GM18907 (cell line): ENCODE measurements at regions not wholly inside any gene's neighbourhood (a gene's known extent, or its start where the extent isn't known, plus 50 kb on each side); places are given as distances from the start of the nearest gene placed in this dataset.

Source experiments
- ATAC-seq: cut with Tn5 transposase; IDR thresholded peaks from one replicate; pipeline ENCODE4 v1.9.1; 2021; ENCODE audit warnings: mild to moderate bottlenecking, moderate library complexity; ENCODE audit not compliant: unreplicated experiment

DNA sequence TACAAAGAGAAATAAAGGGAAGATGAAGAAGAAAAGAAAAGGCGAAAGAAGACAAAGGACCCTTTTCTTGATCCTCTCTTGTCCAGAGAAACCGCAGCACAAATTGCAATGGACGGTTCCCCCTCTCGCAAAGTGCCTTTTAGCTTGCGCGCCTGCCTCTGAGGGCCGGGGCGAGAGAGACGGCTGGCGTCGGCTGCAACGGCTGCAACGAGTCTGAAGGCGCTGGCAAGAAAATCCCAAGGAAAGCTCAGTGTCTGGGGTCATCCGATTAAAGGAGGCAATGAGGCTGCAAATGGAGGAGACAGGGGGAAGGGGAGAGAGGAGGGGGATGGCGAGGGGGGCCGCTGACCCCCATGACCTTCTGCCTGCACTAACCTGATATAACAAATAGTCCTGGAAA lies 671.5 kb downstream of the MED13L start:
- ATAC-seq = no peak

- ATAC-seq = no peak
Observed at GRCh38 chr12:115598871-115599811, 678.4 kb downstream of the MED13L start.

- ATAC-seq = no peak
Observed at GRCh38 chr12:115597157-115597712, 680.3 kb downstream of the MED13L start.

DNA sequence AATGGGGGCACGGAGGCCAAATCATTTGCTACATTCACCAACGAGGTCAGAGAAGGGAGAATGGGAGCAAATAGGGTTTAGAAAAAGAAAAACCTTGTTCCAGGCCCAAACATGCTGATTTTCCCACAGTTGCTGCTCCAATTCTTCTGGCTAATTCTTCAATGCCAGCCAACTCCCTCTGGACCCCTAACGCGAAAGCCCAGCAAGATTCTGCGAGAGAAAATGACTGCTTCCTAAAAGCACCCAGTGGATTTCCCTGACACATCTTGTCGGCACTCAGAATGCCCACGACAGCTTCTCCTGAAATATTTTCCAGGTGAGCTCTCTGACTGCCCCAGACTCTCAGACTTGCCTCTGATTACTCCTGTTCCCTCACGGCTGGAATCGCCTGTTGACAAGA lies 689.4 kb downstream of the MED13L start:
- ATAC-seq = no peak

DNA sequence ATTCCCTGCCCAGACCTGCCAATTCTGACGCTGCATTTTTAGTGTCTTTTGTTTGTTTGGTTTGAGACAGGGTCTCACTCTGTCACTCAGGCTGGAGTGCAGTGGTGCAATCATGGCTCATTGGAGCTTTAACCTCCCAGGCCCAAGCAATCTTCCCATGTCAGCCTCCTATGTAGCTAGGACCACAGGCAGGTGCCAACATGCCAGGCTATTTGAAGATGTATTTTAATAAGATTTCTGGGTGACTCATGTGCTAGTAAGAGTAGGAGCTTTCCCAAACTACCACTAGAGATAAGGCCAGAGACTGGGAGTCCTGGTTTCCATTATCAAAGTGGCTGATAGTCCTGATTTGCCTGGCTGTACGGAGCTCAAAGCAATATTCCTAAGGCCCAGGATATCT lies 693.3 kb downstream of the MED13L start:
- no peak for ATAC-seq

GRCh38 chr12:115583591-115583990 lies 693.9 kb downstream of the MED13L start:
- ATAC-seq = no peak

- no peak for ATAC-seq
Observed at GRCh38 chr12:115577401-115577800, 700.1 kb downstream of the MED13L start.

DNA sequence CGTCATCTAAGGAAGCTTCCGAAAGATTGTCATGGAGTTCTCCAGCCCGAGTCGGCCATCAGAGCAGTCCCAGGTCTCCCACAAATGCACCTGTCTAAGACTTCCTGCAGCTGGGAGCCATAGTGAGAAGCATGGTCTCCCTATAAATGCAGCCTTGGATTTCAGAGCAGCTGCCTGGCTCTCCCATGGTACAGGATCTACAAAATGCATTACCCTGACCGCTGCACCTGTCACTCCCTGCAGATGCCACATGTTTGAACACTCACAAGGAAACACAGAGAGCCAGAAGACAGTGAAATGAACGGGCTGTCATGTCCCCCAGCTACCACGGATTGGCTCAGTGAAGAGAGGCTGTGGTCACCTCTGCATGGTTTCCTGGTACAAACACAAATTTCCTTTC lies 702.7 kb downstream of the MED13L start:
- no peak for ATAC-seq

GRCh38 chr12:115572440-115572839 lies 705.1 kb downstream of the MED13L start:
- ATAC-seq = peak; percentile 68

GRCh38 chr12:115571446-115571845 lies 706.0 kb downstream of the MED13L start:
- no peak for ATAC-seq

- no peak for ATAC-seq
Observed at GRCh38 chr12:115571027-115571426, 706.5 kb downstream of the MED13L start.

DNA sequence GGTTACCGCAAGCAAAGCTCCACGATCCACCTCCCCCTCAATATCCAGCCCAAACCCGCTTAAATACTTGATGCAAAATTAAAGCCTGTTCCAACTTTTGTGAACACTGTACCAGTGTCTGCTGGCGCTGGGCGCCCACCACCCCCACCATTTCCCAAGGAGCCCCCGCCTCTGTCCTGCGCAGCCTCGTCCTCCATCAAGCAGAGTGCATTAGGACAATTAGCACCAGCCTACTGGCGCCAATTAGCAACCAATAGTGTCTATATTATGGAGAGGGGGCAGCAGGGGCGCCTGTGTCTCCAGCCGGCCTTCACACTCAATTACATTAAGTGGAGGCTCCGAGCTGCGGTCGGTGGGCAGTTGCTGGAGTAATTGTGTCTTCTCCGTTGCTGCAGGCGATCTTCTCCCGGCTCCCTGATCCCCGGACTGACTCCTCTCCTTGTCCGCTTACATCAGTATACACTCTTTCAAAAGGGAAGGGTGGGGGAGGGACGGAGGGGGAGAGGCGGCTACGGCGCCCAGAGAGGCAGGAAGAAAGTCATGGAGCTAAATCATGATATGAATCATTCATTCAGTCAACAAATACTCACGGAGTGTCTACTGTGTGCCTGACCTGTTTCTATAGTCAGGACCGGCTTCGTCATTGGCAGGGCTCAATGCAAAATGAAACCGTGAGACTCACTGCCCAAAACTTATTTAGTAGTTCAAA lies 707.3 kb downstream of the MED13L start:
- no peak for ATAC-seq

DNA sequence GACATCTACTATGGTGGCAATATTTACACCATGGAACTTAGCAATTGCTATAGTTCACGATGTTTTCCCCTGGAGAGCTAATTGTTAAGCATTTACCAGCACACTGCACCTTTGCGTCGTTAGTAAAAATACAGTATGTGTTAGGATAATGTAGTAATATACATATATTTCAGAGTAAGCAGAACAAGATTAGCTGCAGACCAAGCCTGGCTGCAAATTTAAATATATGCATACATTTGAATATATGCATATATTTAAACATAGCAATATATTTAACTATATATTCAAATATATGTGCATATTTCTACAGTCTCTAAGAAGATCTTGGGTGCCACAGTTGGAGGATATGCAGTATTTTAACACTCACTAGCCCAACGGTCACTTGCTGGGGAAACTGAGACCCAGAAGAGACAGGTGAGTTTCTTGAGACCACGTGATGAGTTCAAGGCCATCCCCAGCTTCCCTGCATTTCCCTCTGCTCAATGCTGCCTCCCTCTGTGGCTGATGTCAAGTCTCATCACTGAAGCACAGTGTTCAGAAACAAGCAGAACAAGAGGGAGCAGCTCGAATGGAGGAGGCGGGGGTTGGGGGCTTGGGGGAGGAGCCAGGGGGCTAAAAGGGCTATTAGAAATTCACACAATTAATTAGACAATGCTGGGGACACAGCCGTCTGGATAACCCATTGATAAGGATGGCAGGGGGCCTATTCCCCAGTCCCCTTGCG lies 708.0 kb downstream of the MED13L start:
- no peak for ATAC-seq

GRCh38 chr12:115558281-115558680 lies 719.2 kb downstream of the MED13L start:
- ATAC-seq = no peak

DNA sequence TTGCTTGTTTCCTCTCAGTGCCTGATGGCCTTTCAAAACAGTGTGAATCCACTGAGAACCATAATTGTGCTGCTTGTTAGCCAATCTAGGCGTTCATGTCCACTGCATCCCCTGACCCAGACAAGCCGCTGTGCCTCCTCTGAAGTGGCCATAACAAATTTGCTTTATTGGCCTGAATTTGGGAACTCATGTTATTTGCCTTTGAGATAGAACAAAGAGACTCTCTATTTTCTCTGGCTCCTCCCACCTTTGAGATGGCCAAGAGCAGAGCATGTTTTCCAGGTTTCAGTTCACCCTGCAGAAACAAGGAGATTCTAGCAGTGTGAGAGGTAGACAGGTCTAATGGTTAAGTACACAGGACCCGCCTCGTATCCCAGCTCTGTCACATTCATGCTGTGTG lies 723.9 kb downstream of the MED13L start:
- ATAC-seq = no peak

GRCh38 chr12:115543269-115543668 lies 734.2 kb downstream of the MED13L start:
- no peak for ATAC-seq

- no peak for ATAC-seq
Observed at GRCh38 chr12:115542656-115543055, 734.8 kb downstream of the MED13L start.

GRCh38 chr12:115541891-115542421 lies 735.5 kb downstream of the MED13L start:
- no peak for ATAC-seq

- ATAC-seq = no peak
Observed at GRCh38 chr12:115528466-115528865, 749.0 kb downstream of the MED13L start.

DNA sequence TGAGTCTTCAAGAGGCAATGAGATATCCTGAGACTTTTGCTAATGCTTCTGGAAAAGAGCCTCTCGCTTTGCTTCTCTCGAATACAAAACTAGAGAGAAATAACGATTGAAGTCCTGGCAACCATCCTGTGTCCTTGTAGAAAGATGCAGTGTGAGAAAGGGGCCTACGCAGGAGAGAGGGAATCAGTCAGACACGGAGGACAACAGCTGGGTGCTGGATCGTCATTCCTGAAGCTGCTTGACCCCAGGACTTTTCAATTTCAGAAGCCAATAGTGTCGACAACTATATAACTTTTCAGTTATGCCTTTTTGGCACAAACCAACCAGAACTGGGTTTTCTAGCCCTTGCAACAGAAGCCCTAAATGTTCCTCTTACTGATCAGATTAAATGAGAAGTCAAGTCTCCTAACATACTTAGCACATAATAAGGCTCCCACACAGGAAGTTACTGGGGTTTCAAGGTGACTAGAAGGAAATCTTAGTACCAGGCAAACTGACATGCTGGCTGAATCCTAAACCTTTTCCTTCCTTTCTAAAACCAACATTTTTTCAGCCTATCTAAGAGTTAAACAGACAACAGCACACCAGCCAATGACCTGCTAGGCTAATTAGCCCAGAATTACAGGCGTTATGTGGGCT lies 755.6 kb downstream of the MED13L start:
- no peak for ATAC-seq
